Pancreas (tissue), 10 donors: ENCODE measurements at regions not wholly inside any gene's neighbourhood (a gene's known extent, or its start where the extent isn't known, plus 50 kb on each side); places are given as distances from the start of the nearest gene placed in this dataset.

Experiments
- ATAC-seq, 4 donors: fragments of 200-7000 bp; cut with Tn5 transposase; one replicate each; pipeline versions ENCODE4 v1.8.0 to v1.9.1; 2020; ENCODE audit warnings: mild to moderate bottlenecking in 4 of 4, moderate library complexity in 4 of 4
- DNase-seq, 6 donors: peaks; one replicate each; pipeline ENCODE4 v3.0.0-alpha.2; 2020
- FAIRE-seq: peaks from 2 replicates; lab custom pipeline; 2012; peaks lifted over from hg19 to GRCh38; lab: Jason Lieb, UNC
- H3K27ac ChIP-seq, 4 donors: fragments of 200-600 bp; sonication (generic); 1 replicate in 3 of 4; 2 replicates in 1 of 4; pipeline versions ENCODE4 v1.5.0 to v1.8.0; 2020
- H3K27me3 ChIP-seq, 4 donors: fragments of 200-600 bp; one replicate each; pipeline ENCODE4 v1.8.0; 2021
- H3K36me3 ChIP-seq, 3 donors: fragments of 200-600 bp; sonication (generic) in 1 of 3; one replicate each; pipeline versions ENCODE4 v1.5.0 to v1.8.0; 2020 to 2021
- H3K4me1 ChIP-seq, 3 donors: fragments of 200-600 bp; one replicate each; pipeline ENCODE4 v1.8.0; 2021
- H3K4me3 ChIP-seq, 4 donors: fragments of 200-600 bp; sonication (generic) in 2 of 4; one replicate each; pipeline versions ENCODE4 v1.5.0 to v1.8.0; 2020 to 2021
- H3K9me3 ChIP-seq, 4 donors: fragments of 200-600 bp; one replicate each; pipeline ENCODE4 v1.8.0; 2021
- WGBS, 2 donors: extraction: QIAGEN DNeasy Blood & Tissue Kit; methylation state at CpG; one replicate each; pipeline ENCODE4 v1.1.7; 2013; 5-methylcytosine and 5-hydroxymethylcytosine counted together
- intact Hi-C, 3 donors: fragments of 100-400 bp; cut with DNase I; formaldehyde crosslinking; loops; one replicate each; pipeline versions ENCODE4 v1.11.1 to v1.14.2; 2022
- TF ChIP-seq, protein P1 (sequence below), 4 donors: fragments of 200-600 bp; sonication (generic) in 3 of 4; IDR thresholded peaks; one replicate each; pipeline versions ENCODE4 v1.5.0 to v1.8.0; 2021; ENCODE audit warnings: antibody characterized with exemption in 4 of 4
- donor health status: healthy with polysubstance abuse.
- donor health status: DM: no; HTN: no; CAD: no; lungs with moderate emphysema.
- donor health status: DM: no; HTN: no; CAD: no.
- donor health status: control.
- donor health status: control.
- donor health status: Bipolar disorder and iron deficiency.
- donor health status: DM: yes; HTN: yes; CAD: no.
- donor health status: DM: no; HTN: no; CAD: no.
- donor health status: DM: no; HTN: no; CAD: no.
- donor health status: DM: yes; HTN: yes; CAD: no.

DNA sequence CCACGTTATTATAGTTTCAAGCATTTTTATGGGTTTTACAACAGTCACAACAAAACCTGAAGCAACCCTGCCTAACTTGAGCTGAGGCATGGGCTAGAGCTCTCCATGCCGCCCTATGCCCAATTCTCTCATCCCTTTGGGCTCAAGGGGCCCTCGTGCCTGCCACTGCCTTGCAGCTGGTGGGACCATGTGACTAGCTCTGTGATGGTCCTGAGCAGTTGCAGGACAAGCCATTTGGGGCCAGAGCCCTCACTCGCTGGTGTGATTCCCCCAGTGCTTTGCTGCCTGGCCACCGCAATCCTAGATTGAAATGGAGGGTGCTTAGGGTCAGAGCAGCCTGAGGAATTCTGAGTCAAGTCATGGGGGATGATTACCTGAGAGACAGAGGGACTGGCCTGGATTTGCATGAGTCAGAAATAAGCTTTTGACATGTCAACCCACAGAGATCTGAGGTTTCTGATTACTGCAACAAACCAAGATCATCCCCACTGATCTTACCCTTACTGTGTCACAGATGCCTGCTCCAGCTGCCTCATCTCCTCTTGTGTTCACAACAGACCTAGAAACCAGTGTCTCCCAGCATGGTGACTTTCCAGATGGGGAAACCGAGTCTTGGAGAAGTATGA, 323.7 kb downstream of the BRD1 start:
- Histone ChIP-seq H3K4me1 (no peaks in the 10 kb centered on the region), H3K36me3 (no peaks in the 10 kb centered on the region), H3K4me3 (no peak overlapping the region), H3K27me3 (peaks cover 0 to 3% (median 0%) of the 10 kb centered on the region in 4 donors), H3K27ac (no peak overlapping the region), H3K9me3 (no peaks in the 10 kb centered on the region)
- DNase-seq (no peak), ATAC-seq (no peak), FAIRE-seq (no peak)
- 57 to 71% methylated on average over 6 of the region's 6 CpGs for WGBS, 2 donors
- TF ChIP-seq, protein P1, sequence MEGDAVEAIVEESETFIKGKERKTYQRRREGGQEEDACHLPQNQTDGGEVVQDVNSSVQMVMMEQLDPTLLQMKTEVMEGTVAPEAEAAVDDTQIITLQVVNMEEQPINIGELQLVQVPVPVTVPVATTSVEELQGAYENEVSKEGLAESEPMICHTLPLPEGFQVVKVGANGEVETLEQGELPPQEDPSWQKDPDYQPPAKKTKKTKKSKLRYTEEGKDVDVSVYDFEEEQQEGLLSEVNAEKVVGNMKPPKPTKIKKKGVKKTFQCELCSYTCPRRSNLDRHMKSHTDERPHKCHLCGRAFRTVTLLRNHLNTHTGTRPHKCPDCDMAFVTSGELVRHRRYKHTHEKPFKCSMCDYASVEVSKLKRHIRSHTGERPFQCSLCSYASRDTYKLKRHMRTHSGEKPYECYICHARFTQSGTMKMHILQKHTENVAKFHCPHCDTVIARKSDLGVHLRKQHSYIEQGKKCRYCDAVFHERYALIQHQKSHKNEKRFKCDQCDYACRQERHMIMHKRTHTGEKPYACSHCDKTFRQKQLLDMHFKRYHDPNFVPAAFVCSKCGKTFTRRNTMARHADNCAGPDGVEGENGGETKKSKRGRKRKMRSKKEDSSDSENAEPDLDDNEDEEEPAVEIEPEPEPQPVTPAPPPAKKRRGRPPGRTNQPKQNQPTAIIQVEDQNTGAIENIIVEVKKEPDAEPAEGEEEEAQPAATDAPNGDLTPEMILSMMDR (IDR thresholded peaks at IDR 0.05), result no peak
- intact Hi-C loops, result no loop called here

DNA sequence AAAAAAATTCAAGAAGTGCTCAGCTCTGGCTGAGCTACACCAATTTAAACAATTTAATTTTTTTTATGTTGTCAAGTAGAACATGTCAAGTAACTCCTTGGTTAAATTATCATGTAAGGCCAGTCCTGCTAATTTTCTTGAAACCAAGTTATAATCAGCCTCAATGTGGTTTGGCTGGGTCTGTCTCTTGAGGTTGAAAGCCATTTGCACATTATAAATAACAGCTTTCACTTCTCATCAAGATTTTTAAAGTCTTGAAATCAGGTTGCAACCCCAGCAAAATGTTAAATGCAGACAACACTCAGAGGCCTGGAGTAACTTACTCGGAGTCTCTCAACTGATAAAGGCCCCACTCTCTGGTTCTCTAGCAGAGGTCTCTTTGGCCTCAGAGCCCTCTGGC, 324.4 kb downstream of the BRD1 start:
- H3K27ac ChIP-seq, result no peak overlapping the region
- H3K9me3 ChIP-seq, result no peaks in the 10 kb centered on the region
- WGBS, 2 donors, result 62 to 71% methylated on average over 1 of the region's 1 CpG
- H3K4me1 ChIP-seq, result no peaks in the 10 kb centered on the region
- FAIRE-seq (no peak), ATAC-seq (no peak), DNase-seq (no peak)
- TF ChIP-seq, protein P1 (IDR thresholded peaks at IDR 0.05), result no peak
- H3K27me3 ChIP-seq, result peaks cover 0 to 3% (median 0%) of the 10 kb centered on the region in 4 donors
- no peak overlapping the region for H3K4me3 ChIP-seq
- no peaks in the 10 kb centered on the region for H3K36me3 ChIP-seq
- intact Hi-C loops, result no loop called here

DNA sequence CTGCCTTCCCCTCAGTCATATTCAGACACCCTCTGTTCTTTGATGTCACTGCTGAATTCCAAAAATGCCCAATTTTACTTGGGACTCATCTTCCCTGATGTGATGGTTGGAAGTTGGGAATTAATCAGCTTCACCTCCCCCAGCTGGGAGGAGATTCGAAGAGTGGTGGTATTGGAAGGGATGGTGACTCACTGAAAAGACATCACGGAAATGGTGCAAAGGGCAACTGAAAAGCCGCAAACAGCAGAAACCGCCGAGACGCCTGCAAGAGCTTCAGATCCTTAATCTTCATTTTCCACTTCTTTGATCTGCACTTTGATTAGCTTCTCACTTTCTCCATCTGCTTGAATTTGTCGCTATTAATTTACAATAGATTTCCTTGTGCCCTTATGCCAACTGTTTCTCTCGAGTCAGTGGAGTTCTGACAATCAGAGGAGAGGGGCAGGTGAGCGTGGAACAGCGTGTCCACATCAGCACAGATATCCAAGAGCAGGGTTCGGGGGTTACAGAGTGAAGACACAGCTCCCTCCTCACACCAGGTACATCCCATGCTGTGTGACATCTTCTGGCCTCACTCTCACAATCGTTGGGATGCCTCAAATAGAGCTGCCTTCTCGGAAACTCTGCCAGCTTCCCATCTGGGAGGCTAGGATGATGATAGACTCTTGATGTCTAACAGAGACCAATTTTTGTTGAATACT, 325.4 kb downstream of the BRD1 start:
- no peak overlapping the region for H3K27ac ChIP-seq
- no peaks in the 10 kb centered on the region for H3K4me1 ChIP-seq
- DNase-seq (no peak), FAIRE-seq (no peak), ATAC-seq (no peak)
- intact Hi-C loops, result no loop called here
- TF ChIP-seq, protein P1 (IDR thresholded peaks at IDR 0.05), result no peak
- WGBS, 2 donors, result 59 to 71% methylated on average over 13 of the region's 13 CpGs
- no peaks in the 10 kb centered on the region for H3K36me3 ChIP-seq
- H3K4me3 ChIP-seq, result no peak overlapping the region
- H3K9me3 ChIP-seq, result no peaks in the 10 kb centered on the region
- no peaks in the 10 kb centered on the region for H3K27me3 ChIP-seq

DNA sequence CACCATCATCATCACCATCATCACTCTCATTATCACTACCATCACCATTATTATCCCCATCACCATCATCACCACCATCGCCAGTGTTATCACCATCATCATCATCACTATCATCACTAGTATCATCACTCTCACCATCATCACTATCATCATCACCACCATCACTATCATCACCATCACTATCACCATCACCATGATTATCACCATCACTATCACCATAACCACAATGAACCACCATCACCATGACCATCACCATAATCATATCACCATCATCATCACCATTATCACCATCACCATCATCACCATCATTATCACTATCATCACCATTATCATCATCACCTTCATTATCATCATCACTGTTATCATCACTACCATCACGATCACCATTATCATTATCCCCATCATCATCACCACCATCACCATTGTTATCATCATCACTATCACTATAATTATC, 326.7 kb downstream of the BRD1 start:
- H3K36me3 ChIP-seq, result no peaks in the 10 kb centered on the region
- H3K27ac ChIP-seq, result no peak overlapping the region
- no peaks in the 10 kb centered on the region for H3K9me3 ChIP-seq
- TF ChIP-seq, protein P1 (IDR thresholded peaks at IDR 0.05), result no peak
- H3K4me3 ChIP-seq, result no peak overlapping the region
- FAIRE-seq (no peak), ATAC-seq (no peak), DNase-seq (no peak)
- 86 to 93% methylated on average over 2 of the region's 2 CpGs for WGBS, 2 donors
- no peaks in the 10 kb centered on the region for H3K27me3 ChIP-seq
- no peaks in the 10 kb centered on the region for H3K4me1 ChIP-seq
- intact Hi-C loops, result no loop called here

DNA sequence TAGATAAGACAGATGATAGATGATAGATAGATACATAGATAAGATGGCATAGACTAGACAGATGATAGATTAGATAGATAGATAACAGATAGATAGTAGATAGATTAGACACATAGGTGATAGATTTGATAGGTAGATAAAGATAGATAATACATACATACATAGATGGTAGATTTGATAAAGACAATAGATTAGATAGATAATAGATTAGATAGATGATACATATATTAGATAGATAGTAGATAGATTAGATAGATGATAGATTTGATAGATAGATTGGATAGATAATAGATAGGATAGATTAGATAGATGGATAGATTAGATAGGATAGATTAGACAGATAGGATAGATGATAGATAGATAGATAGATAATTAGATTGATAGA, 327.6 kb downstream of the BRD1 start:
- Histone ChIP-seq H3K27me3 (no peaks in the 10 kb centered on the region), H3K4me3 (no peak overlapping the region), H3K27ac (no peak overlapping the region), H3K9me3 (no peaks in the 10 kb centered on the region), H3K4me1 (no peaks in the 10 kb centered on the region), H3K36me3 (no peaks in the 10 kb centered on the region)
- intact Hi-C loops, result no loop called here
- DNase-seq, result no peak
- TF ChIP-seq, protein P1 (IDR thresholded peaks at IDR 0.05), result no peak
- no peak for ATAC-seq
- no peak for FAIRE-seq
